ENCODE measurements at regions not wholly inside any gene's neighbourhood (a gene's known extent, or its start where the extent isn't known, plus 50 kb on each side); places are given as distances from the start of the nearest gene placed in this dataset.

DNA sequence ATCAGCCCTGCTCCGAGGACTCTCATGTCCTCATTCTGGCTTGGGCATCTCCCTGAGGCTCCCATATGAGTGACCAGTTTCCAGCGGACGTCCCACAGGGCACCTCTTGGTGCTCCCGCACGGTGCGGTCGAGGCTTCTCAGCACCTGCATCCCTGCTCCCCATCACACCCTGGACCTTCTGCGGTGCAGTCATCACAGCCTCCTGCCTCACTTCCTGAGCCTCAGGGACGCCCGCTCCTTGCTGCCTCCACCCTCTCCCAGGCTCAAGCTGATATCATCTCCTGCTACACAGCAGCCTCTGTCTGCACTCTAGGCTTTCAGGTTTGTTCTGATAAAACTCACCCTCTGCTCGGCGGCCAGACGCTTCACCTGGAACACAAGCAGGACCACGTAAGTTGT lies 185.0 kb downstream of the TMEM18 start:
- no peak overlapping the region for H3K27ac ChIP-seq (ENCODE audit: low read depth in 1 of 2, low read length in 1 of 2)
- H3K4me3 ChIP-seq (ENCODE audit: low read length in 2 of 2): no peak overlapping the region
- no peaks in the 10 kb centered on the region for H3K4me1 ChIP-seq (ENCODE audit: control insufficient read depth in 2 of 2, insufficient read depth in 2 of 2, low read length in 2 of 2)
- WGBS: 94% methylated on average over 14 of the region's 14 CpGs
- no peaks in the 10 kb centered on the region for H3K36me3 ChIP-seq (ENCODE audit: control insufficient read depth in 2 of 2, insufficient read depth in 2 of 2, low read length in 1 of 2)
- H3K27me3 ChIP-seq (ENCODE audit: control insufficient read depth in 2 of 2, insufficient read depth in 1 of 2, low read length in 1 of 2): no peaks in the 10 kb centered on the region
- DNase-seq (ENCODE audit: low read depth in 6 of 9, low spot score in 9 of 9): no peak
- no peaks in the 10 kb centered on the region for H3K9me3 ChIP-seq (ENCODE audit: control insufficient read depth in 2 of 2, insufficient read depth in 1 of 2, low read length in 1 of 2)

DNA sequence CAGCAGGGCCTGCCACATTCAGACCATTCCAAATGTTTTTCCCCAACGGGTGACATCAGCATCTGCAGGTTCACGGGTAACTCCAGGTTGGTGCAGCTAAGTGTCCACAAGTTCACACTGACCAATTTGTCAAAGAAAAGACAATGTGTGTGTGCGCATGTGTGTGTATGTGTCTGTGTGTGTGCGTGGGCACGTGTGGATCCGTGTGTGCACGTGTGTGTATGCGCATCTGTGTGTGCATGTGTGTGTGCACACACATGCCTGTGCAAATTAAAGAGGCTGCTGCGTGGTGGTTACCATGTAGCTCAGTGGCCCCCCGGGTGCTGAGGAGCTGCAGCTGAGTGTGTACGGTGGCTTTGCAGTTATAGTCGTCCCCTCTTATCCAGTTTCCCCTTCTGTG lies 187.4 kb downstream of the TMEM18 start:
- H3K4me3 ChIP-seq (ENCODE audit: low read length in 2 of 2): no peak overlapping the region
- H3K27me3 ChIP-seq (ENCODE audit: control insufficient read depth in 2 of 2, insufficient read depth in 1 of 2, low read length in 1 of 2): peaks cover 0 to 3% of the 10 kb centered on the region in 2 donors
- H3K4me1 ChIP-seq (ENCODE audit: control insufficient read depth in 2 of 2, insufficient read depth in 2 of 2, low read length in 2 of 2): no peaks in the 10 kb centered on the region
- no peaks in the 10 kb centered on the region for H3K36me3 ChIP-seq (ENCODE audit: control insufficient read depth in 2 of 2, insufficient read depth in 2 of 2, low read length in 1 of 2)
- 96% methylated on average over 12 of the region's 12 CpGs for WGBS
- DNase-seq (ENCODE audit: low read depth in 6 of 9, low spot score in 9 of 9): no peak
- no peaks in the 10 kb centered on the region for H3K9me3 ChIP-seq (ENCODE audit: control insufficient read depth in 2 of 2, insufficient read depth in 1 of 2, low read length in 1 of 2)
- no peak overlapping the region for H3K27ac ChIP-seq (ENCODE audit: low read depth in 1 of 2, low read length in 1 of 2)

DNA sequence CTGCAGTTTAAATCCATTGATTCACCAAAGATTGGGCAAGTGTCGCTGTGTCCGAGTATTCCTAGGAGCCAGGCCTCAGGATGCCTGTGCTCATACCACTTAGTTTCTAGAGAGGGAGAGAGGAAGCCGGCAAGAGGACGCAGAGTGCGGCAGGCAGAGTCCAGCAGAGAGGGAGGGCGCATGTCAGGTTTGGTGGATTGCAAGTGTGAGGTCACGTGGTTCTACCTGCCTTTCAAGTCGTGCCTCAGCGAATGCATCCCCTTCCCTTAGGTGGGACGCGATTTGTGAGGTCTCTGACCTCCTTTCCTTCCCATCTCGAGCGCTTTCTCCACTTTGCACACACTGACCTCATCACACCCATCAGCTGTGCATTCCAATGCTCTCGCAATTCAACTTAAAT lies 188.1 kb downstream of the TMEM18 start:
- H3K27ac ChIP-seq (ENCODE audit: low read depth in 1 of 2, low read length in 1 of 2): no peak overlapping the region
- WGBS: 93% methylated on average over 14 of the region's 14 CpGs

DNA sequence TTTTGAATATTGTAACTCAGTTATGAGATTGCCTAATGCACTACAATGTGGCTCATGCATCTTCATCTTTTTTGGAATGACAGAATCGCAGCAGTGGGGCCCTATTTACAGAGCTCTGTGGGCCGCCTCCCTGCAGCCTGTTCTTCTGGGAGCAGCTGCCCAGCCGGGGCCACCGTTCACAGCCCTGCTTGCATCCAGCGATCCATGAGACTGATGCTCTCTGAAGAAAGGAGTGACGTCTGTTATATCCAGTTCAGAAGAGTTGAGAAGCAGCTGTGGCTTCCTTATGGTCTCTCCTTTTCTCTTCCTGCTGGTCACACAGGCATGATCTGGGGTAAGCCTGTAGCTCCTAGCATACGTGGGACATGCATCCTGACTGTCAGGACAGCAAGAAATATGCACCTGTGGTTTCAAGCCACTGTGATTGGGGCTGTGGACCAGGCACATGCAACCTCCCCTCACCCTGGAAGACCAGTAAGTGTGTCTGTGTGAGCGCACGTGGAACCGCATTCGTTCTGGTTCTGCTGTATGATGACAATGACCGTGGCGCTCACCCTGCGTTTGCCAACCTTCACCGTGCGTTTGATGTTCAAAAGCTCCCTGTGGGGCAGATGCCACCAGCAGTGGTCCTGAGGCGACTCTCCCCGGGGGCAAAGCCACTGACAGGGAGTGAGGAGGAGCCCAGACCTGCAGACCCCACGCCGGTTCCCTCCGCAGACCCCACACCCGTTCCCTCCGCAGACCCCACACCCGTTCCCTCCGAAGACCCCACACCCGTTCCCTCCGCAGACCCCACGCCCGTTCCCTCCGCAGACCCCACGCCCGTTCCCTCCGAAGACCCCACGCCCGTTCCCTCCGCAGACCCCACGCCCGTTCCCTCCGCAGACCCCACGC lies 189.8 kb downstream of the TMEM18 start:
- H3K36me3 ChIP-seq (ENCODE audit: control insufficient read depth in 2 of 2, insufficient read depth in 2 of 2, low read length in 1 of 2): no peaks in the 10 kb centered on the region
- H3K27ac ChIP-seq (ENCODE audit: low read depth in 1 of 2, low read length in 1 of 2): no peak overlapping the region
- no peak overlapping the region for H3K4me3 ChIP-seq (ENCODE audit: low read length in 2 of 2)
- H3K27me3 ChIP-seq (ENCODE audit: control insufficient read depth in 2 of 2, insufficient read depth in 1 of 2, low read length in 1 of 2): peaks cover 0 to 3% of the 10 kb centered on the region in 2 donors
- no peak for DNase-seq (ENCODE audit: low read depth in 6 of 9, low spot score in 9 of 9)
- no peaks in the 10 kb centered on the region for H3K9me3 ChIP-seq (ENCODE audit: control insufficient read depth in 2 of 2, insufficient read depth in 1 of 2, low read length in 1 of 2)
- H3K4me1 ChIP-seq (ENCODE audit: control insufficient read depth in 2 of 2, insufficient read depth in 2 of 2, low read length in 2 of 2): no peaks in the 10 kb centered on the region
- 95% methylated on average over 31 of the region's 40 CpGs for WGBS

More for the DNA sequence above, 188.1 kb downstream of the TMEM18 start:
- no peak for DNase-seq (ENCODE audit: low read depth in 6 of 9, low spot score in 9 of 9)
- Histone ChIP-seq H3K4me1 (ENCODE audit: control insufficient read depth in 2 of 2, insufficient read depth in 2 of 2, low read length in 2 of 2) (no peaks in the 10 kb centered on the region), H3K4me3 (ENCODE audit: low read length in 2 of 2) (no peak overlapping the region), H3K27me3 (ENCODE audit: control insufficient read depth in 2 of 2, insufficient read depth in 1 of 2, low read length in 1 of 2) (peaks cover 0 to 3% of the 10 kb centered on the region in 2 donors), H3K9me3 (ENCODE audit: control insufficient read depth in 2 of 2, insufficient read depth in 1 of 2, low read length in 1 of 2) (no peaks in the 10 kb centered on the region), H3K36me3 (ENCODE audit: control insufficient read depth in 2 of 2, insufficient read depth in 2 of 2, low read length in 1 of 2) (no peaks in the 10 kb centered on the region)

DNA sequence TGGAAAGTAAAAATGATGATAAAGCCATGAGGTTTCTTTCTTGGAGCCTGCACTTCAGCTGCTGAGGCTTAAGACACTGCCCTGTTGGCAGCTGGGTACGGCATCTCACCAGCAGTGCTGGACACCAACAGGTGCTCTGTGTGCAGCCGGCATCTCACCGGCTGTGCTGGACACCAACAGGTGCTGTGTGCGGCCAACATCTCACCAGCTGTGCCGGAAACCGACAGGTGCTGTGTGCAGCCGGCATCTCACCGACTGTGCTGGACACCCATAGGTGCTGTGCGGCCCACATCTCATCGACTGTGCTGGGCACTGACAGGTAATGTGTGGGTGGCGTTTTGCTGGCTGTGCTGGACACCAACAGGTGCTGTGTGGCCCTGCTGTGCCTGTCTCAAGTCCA lies 190.8 kb downstream of the TMEM18 start:
- Histone ChIP-seq H3K36me3 (ENCODE audit: control insufficient read depth in 2 of 2, insufficient read depth in 2 of 2, low read length in 1 of 2) (no peaks in the 10 kb centered on the region), H3K27ac (ENCODE audit: low read depth in 1 of 2, low read length in 1 of 2) (no peak overlapping the region), H3K4me3 (ENCODE audit: low read length in 2 of 2) (no peak overlapping the region), H3K27me3 (ENCODE audit: control insufficient read depth in 2 of 2, insufficient read depth in 1 of 2, low read length in 1 of 2) (peaks cover 0 to 6% of the 10 kb centered on the region in 2 donors), H3K9me3 (ENCODE audit: control insufficient read depth in 2 of 2, insufficient read depth in 1 of 2, low read length in 1 of 2) (no peaks in the 10 kb centered on the region), H3K4me1 (ENCODE audit: control insufficient read depth in 2 of 2, insufficient read depth in 2 of 2, low read length in 2 of 2) (no peaks in the 10 kb centered on the region)
- DNase-seq (ENCODE audit: low read depth in 6 of 9, low spot score in 9 of 9): no peak
- 97% methylated on average over 11 of the region's 11 CpGs for WGBS

DNA sequence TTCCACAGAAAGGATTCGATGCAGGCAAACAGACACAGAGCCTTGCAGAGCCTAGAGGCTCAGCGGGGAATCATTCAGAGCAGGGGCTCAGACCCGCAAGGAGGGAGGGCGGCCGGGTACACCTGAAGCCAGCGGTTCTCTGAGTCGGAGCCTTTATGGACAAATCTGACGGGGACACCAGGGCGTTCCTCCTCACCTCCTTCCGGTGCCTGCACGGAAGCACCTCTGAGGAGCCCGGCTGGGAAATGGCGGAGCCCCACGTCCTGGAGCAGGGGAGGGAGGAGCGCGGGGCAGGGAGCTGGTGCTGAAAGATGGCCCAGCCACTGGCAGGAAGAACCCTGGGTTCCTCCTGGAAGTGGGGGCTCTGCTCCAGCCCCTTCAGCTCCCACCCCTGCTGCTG lies 193.5 kb upstream of the ALKAL2 start:
- 88% methylated on average over 16 of the region's 16 CpGs for WGBS

DNA sequence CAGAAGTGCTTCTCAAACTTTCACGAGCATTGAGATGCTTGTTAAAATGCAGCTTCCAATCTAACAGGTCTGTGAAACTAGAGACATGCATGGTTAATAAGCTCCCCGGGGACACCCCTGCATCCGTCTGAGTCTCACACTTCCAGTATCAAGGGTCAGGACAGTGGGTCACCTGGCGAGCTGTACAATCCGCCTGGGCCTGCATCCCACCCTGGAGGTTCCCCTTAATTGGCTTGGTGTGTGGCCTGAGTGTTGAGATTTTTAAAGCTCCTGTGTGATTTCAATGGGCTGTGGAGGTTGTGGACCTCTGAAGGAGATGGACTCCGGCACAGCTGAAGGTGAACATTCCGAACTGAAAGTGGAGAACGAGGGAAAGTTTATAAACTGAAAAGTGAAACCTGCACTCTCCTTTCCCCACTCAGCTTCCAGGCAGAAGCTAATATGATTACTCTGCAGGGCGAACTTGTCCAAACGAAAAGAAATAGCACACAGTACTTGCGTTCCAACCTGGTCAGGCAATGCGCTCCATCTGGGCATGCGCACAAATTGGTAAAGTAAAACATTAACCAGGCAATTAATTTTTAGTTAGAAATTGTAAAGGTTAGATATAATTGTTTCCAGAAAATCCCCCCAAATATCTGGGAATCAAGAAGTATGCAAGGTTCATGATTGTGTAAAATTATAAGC lies 191.7 kb upstream of the ALKAL2 start:
- no peak for DNase-seq (ENCODE audit: low read depth in 6 of 9, low spot score in 9 of 9)
- no peaks in the 10 kb centered on the region for H3K9me3 ChIP-seq (ENCODE audit: control insufficient read depth in 2 of 2, insufficient read depth in 1 of 2, low read length in 1 of 2)
- 92% methylated on average over 13 of the region's 13 CpGs for WGBS
- H3K4me1 ChIP-seq (ENCODE audit: control insufficient read depth in 2 of 2, insufficient read depth in 2 of 2, low read length in 2 of 2): no peaks in the 10 kb centered on the region
- H3K4me3 ChIP-seq (ENCODE audit: low read length in 2 of 2): no peak overlapping the region
- peaks cover 0 to 14% of the 10 kb centered on the region in 2 donors for H3K27me3 ChIP-seq (ENCODE audit: control insufficient read depth in 2 of 2, insufficient read depth in 1 of 2, low read length in 1 of 2)
- no peaks in the 10 kb centered on the region for H3K36me3 ChIP-seq (ENCODE audit: control insufficient read depth in 2 of 2, insufficient read depth in 2 of 2, low read length in 1 of 2)
- H3K27ac ChIP-seq (ENCODE audit: low read depth in 1 of 2, low read length in 1 of 2): no peak overlapping the region

More for the DNA sequence above, 193.5 kb upstream of the ALKAL2 start:
- Histone ChIP-seq H3K9me3 (ENCODE audit: control insufficient read depth in 2 of 2, insufficient read depth in 1 of 2, low read length in 1 of 2) (no peaks in the 10 kb centered on the region), H3K27me3 (ENCODE audit: control insufficient read depth in 2 of 2, insufficient read depth in 1 of 2, low read length in 1 of 2) (peaks cover 0 to 17% of the 10 kb centered on the region in 2 donors), H3K4me1 (ENCODE audit: control insufficient read depth in 2 of 2, insufficient read depth in 2 of 2, low read length in 2 of 2) (no peaks in the 10 kb centered on the region), H3K36me3 (ENCODE audit: control insufficient read depth in 2 of 2, insufficient read depth in 2 of 2, low read length in 1 of 2) (no peaks in the 10 kb centered on the region), H3K4me3 (ENCODE audit: low read length in 2 of 2) (no peak overlapping the region), H3K27ac (ENCODE audit: low read depth in 1 of 2, low read length in 1 of 2) (no peak overlapping the region)
- DNase-seq (ENCODE audit: low read depth in 6 of 9, low spot score in 9 of 9): no peak

DNA sequence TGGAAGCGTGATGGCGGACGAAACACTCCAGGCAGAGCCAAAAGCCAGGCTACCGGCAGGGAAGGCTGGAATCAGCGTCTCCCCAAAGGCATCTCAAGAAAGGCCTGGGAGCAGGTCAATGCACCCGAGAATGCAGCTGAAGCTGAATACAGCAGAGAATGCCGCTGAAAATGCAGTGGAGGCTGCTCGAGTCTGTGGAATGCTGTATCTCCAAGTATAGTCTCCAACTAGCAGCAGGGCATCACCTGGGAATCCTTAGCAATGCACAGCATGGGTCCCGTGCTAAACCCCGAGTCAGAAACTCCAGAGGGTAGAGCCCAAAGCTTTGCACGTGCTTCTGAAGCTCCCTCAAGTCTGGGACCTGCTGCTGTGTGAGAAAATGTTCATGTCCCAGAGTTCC lies 191.1 kb upstream of the ALKAL2 start:
- WGBS: 87% methylated on average over 11 of the region's 11 CpGs

DNA sequence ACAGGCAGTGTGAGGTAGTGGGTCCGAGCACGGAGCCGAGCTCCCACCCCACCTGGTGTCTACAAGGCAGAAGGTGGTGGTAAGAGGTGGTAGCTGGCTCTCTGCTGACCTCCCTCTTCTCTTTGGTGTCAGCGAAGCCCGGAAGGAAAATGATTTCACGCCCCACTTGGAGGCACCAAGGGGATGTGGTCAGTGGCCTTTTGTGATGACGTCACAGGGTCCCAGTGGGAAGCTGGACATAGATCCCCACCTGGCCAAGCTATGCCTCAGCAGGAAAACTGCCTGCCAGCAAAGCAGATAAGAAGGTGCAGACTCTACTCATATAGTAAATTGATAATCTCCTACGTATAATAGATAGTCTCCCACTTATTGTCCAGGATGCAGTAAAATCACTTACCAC lies 183.7 kb upstream of the ALKAL2 start:
- H3K4me1 ChIP-seq (ENCODE audit: control insufficient read depth in 2 of 2, insufficient read depth in 2 of 2, low read length in 2 of 2): no peaks in the 10 kb centered on the region
- H3K27ac ChIP-seq (ENCODE audit: low read depth in 1 of 2, low read length in 1 of 2): no peak overlapping the region
- DNase-seq (ENCODE audit: low read depth in 6 of 9, low spot score in 9 of 9): no peak
- peaks cover 33 to 48% of the 10 kb centered on the region in 2 donors for H3K27me3 ChIP-seq (ENCODE audit: control insufficient read depth in 2 of 2, insufficient read depth in 1 of 2, low read length in 1 of 2)
- H3K4me3 ChIP-seq (ENCODE audit: low read length in 2 of 2): no peak overlapping the region
- 96% methylated on average over 8 of the region's 8 CpGs for WGBS
- H3K36me3 ChIP-seq (ENCODE audit: control insufficient read depth in 2 of 2, insufficient read depth in 2 of 2, low read length in 1 of 2): no peaks in the 10 kb centered on the region
- peaks cover 0 to 11% of the 10 kb centered on the region in 2 donors for H3K9me3 ChIP-seq (ENCODE audit: control insufficient read depth in 2 of 2, insufficient read depth in 1 of 2, low read length in 1 of 2)

More for the DNA sequence above, 191.1 kb upstream of the ALKAL2 start:
- no peak for DNase-seq (ENCODE audit: low read depth in 6 of 9, low spot score in 9 of 9)
- H3K9me3 ChIP-seq (ENCODE audit: control insufficient read depth in 2 of 2, insufficient read depth in 1 of 2, low read length in 1 of 2): no peaks in the 10 kb centered on the region
- no peaks in the 10 kb centered on the region for H3K36me3 ChIP-seq (ENCODE audit: control insufficient read depth in 2 of 2, insufficient read depth in 2 of 2, low read length in 1 of 2)
- H3K4me1 ChIP-seq (ENCODE audit: control insufficient read depth in 2 of 2, insufficient read depth in 2 of 2, low read length in 2 of 2): no peaks in the 10 kb centered on the region
- no peak overlapping the region for H3K4me3 ChIP-seq (ENCODE audit: low read length in 2 of 2)
- peaks cover 0 to 14% of the 10 kb centered on the region in 2 donors for H3K27me3 ChIP-seq (ENCODE audit: control insufficient read depth in 2 of 2, insufficient read depth in 1 of 2, low read length in 1 of 2)
- H3K27ac ChIP-seq (ENCODE audit: low read depth in 1 of 2, low read length in 1 of 2): no peak overlapping the region
